OCI-LY3 (cell line): ENCODE measurements at regions not wholly inside any gene's neighbourhood (a gene's known extent, or its start where the extent isn't known, plus 50 kb on each side); places are given as distances from the start of the nearest gene placed in this dataset.

Source experiments
- EZH2phosphoT487 ChIP-seq: fragments of 200-600 bp; shearing (Covaris generic); IDR thresholded peaks from 2 replicates; pipeline ENCODE4 v1.6.1; 2018; ENCODE audit warnings: antibody characterized with exemption, mixed run types, low read depth
- TF ChIP-seq, protein P1 (sequence below): fragments of 200-600, 300-600 bp; sonication (generic); IDR thresholded peaks from 2 replicates; pipeline ENCODE4 v1.5.1; 2014; ENCODE audit warnings: antibody characterized with exemption, low read length, low read depth

DNA sequence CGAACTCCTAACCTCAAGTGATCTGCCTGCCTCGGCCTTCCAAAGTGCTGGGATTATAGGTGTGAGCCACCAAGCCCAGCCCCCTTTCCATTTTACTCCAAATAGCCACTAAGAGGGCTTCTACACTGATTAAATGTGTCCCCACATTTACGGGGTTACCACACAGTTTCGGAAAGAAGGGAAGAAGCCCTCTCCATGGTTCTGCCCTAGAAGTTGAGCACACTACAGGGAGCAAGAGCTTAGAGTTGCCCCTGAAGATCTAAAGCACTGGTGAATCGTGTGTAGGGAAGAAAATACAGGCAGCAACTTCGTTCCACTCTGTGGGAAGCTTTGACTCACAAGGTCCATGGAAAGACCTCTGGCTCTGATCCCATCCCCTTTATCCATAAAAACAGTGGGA is 133.0 kb upstream of the PRKCQ start:
- TF ChIP-seq, protein P1, sequence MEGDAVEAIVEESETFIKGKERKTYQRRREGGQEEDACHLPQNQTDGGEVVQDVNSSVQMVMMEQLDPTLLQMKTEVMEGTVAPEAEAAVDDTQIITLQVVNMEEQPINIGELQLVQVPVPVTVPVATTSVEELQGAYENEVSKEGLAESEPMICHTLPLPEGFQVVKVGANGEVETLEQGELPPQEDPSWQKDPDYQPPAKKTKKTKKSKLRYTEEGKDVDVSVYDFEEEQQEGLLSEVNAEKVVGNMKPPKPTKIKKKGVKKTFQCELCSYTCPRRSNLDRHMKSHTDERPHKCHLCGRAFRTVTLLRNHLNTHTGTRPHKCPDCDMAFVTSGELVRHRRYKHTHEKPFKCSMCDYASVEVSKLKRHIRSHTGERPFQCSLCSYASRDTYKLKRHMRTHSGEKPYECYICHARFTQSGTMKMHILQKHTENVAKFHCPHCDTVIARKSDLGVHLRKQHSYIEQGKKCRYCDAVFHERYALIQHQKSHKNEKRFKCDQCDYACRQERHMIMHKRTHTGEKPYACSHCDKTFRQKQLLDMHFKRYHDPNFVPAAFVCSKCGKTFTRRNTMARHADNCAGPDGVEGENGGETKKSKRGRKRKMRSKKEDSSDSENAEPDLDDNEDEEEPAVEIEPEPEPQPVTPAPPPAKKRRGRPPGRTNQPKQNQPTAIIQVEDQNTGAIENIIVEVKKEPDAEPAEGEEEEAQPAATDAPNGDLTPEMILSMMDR = no peak
- TF ChIP-seq EZH2phosphoT487 = no peak
